H1 (cell line): ENCODE measurements at regions not wholly inside any gene's neighbourhood (a gene's known extent, or its start where the extent isn't known, plus 50 kb on each side); places are given as distances from the start of the nearest gene placed in this dataset.
A peak's percentile ranks its signal among the peaks of the same experiment; 100 is the strongest.

Source experiments
- CTCF ChIA-PET: fragments of 300-600 bp; sonication (Branson Sonifier 250); formaldehyde crosslinking; loops from one replicate; lab custom pipeline; 2021; ENCODE audit not compliant: partially characterized antibody; lab: Charles Lee
- POLR2A ChIA-PET: fragments of 300-600 bp; sonication (Branson Sonifier 250); formaldehyde crosslinking; loops from one replicate; lab custom pipeline; 2021; ENCODE audit warnings: inconsistent platforms; ENCODE audit not compliant: partially characterized antibody; lab: Charles Lee
- DNase-seq, 2 experiments: peaks; one replicate each; pipeline versions ENCODE4 v3.0.0 to v3.0.0-alpha.2; 2010 to 2022; ENCODE audit warnings: low spot score in 2 of 2, low read depth in 1 of 2, mixed read lengths in 1 of 2
- FAIRE-seq: peaks from 2 replicates; lab custom pipeline; 2011; peaks lifted over from hg19 to GRCh38; lab: Jason Lieb, UNC
- H2AFZ ChIP-seq: 2 replicates; pipeline ENCODE4 v1.8.1; 2012; ENCODE audit warnings: low read length, inconsistent platforms
- H2AK5ac ChIP-seq: 2 replicates; pipeline ENCODE4 v1.6.1; 2013; ENCODE audit warnings: low read depth, low read length
- H2BK120ac ChIP-seq: replicated peaks from 2 replicates; pipeline ENCODE3; 2013; ENCODE audit warnings: low read depth, low read length, inconsistent platforms
- H2BK12ac ChIP-seq: 2 replicates; pipeline ENCODE4 v1.6.1; 2013; ENCODE audit warnings: low read depth, low read length
- H2BK15ac ChIP-seq: 2 replicates; pipeline ENCODE4 v1.6.1; 2013; ENCODE audit warnings: low read length
- H2BK20ac ChIP-seq: 2 replicates; pipeline ENCODE4 v1.6.1; 2013; ENCODE audit warnings: low read length
- H2BK5ac ChIP-seq: 2 replicates; pipeline ENCODE4 v1.6.1; 2013; ENCODE audit warnings: low read depth, low read length
- H3K14ac ChIP-seq: 2 replicates; pipeline ENCODE4 v1.6.1; 2013; ENCODE audit warnings: inconsistent platforms; ENCODE audit not compliant: insufficient read length
- H3K18ac ChIP-seq: 2 replicates; pipeline ENCODE4 v1.6.1; 2013; ENCODE audit warnings: low read length; ENCODE audit errors: extremely low read depth
- H3K23ac ChIP-seq: 2 replicates; pipeline ENCODE4 v1.6.1; 2013; ENCODE audit warnings: inconsistent platforms; ENCODE audit not compliant: insufficient read length
- H3K23me2 ChIP-seq: 2 replicates; pipeline ENCODE4 v1.6.1; 2013; ENCODE audit warnings: low read depth, low read length
- H3K27ac ChIP-seq: 2 replicates; pipeline ENCODE4 v1.6.1; 2011; ENCODE audit warnings: low read depth, low read length, inconsistent platforms
- H3K27me3 ChIP-seq, 4 experiments: replicated peaks in 1 of 4; 1 replicate in 1 of 4; 2 replicates in 3 of 4; pipeline versions ENCODE4 v1.6.1 to v1.8.1; 2011 to 2013; ENCODE audit warnings: low read length in 3 of 4, mild to moderate bottlenecking in 3 of 4, inconsistent platforms in 2 of 4, mixed read lengths in 2 of 4, moderate library complexity in 1 of 4; ENCODE audit not compliant: control insufficient read depth in 3 of 4, insufficient read depth in 3 of 4; ENCODE audit errors: extremely low read depth in 1 of 4
- H3K36me3 ChIP-seq, 4 experiments: 2 replicates each; pipeline versions ENCODE4 v1.6.1 to v1.8.1; 2011 to 2013; ENCODE audit warnings: mild to moderate bottlenecking in 4 of 4, low read length in 3 of 4, moderate library complexity in 2 of 4, control low read depth in 1 of 4, inconsistent platforms in 1 of 4; ENCODE audit not compliant: insufficient read depth in 4 of 4, control insufficient read depth in 2 of 4
- H3K4ac ChIP-seq: replicated peaks from 2 replicates; pipeline ENCODE3; 2013; ENCODE audit warnings: low read length, low read depth, mixed read lengths, inconsistent platforms; ENCODE audit not compliant: insufficient read length
- H3K4me1 ChIP-seq, 4 experiments: replicated peaks in 1 of 4; 1 replicate in 1 of 4; 2 replicates in 3 of 4; pipeline versions ENCODE4 v1.6.1 to v1.8.1; 2011 to 2013; ENCODE audit warnings: low read length in 3 of 4, inconsistent platforms in 2 of 4, mixed read lengths in 1 of 4; ENCODE audit not compliant: insufficient read depth in 4 of 4, control insufficient read depth in 3 of 4
- H3K4me2 ChIP-seq, 2 experiments: 2 replicates each; pipeline versions ENCODE4 v1.6.1 to v1.8.1; 2011 to 2013; ENCODE audit warnings: low read depth in 2 of 2, low read length in 2 of 2, control low read depth in 1 of 2, inconsistent platforms in 1 of 2, mild to moderate bottlenecking in 1 of 2; ENCODE audit not compliant: insufficient read depth in 1 of 2
- H3K4me3 ChIP-seq, 4 experiments: fragments of 200-600, 300-600 bp in 1 of 4; sonication (generic), shearing (Covaris generic), sonication (Bioruptor Twin) in 1 of 4; 2 replicates each; pipeline versions ENCODE4 v1.5.1 to v1.8.1; 2011 to 2016; ENCODE audit warnings: low read length in 4 of 4, low read depth in 3 of 4, control low read depth in 2 of 4, inconsistent platforms in 2 of 4, mild to moderate bottlenecking in 2 of 4, mixed read lengths in 1 of 4, moderate library complexity in 1 of 4; ENCODE audit not compliant: insufficient read depth in 2 of 4; ENCODE audit errors: extremely low read depth in 1 of 4
- H3K56ac ChIP-seq: replicated peaks from 2 replicates; pipeline ENCODE3; 2013; ENCODE audit warnings: low read depth, mild to moderate bottlenecking, mixed read lengths, low read length, inconsistent platforms; ENCODE audit not compliant: insufficient read length
- H3K79me1 ChIP-seq: 2 replicates; pipeline ENCODE4 v1.6.1; 2013; ENCODE audit warnings: low read depth, low read length, control low read depth
- H3K79me2 ChIP-seq, 2 experiments: 2 replicates each; pipeline versions ENCODE4 v1.6.1 to v1.8.1; 2012 to 2013; ENCODE audit warnings: low read length in 2 of 2, mild to moderate bottlenecking in 2 of 2, inconsistent platforms in 1 of 2; ENCODE audit not compliant: insufficient read depth in 2 of 2, control insufficient read depth in 1 of 2
- H3K9ac ChIP-seq, 4 experiments: replicated peaks in 1 of 4; 1 replicate in 1 of 4; 2 replicates in 3 of 4; pipeline versions ENCODE4 v1.6.1 to v1.8.1; 2011 to 2013; ENCODE audit warnings: low read depth in 3 of 4, low read length in 3 of 4, control low read depth in 2 of 4, mild to moderate bottlenecking in 2 of 4, moderate library complexity in 2 of 4, inconsistent platforms in 1 of 4; ENCODE audit errors: extremely low read depth in 1 of 4
- H3K9me3 ChIP-seq, 2 experiments: 2 replicates each; pipeline versions ENCODE4 v1.6.1 to v1.8.1; 2012 to 2013; ENCODE audit warnings: mild to moderate bottlenecking in 2 of 2, moderate library complexity in 2 of 2, control low read depth in 1 of 2, inconsistent platforms in 1 of 2, low read depth in 1 of 2, low read length in 1 of 2, mixed read lengths in 1 of 2; ENCODE audit not compliant: insufficient read depth in 2 of 2
- H4K20me1 ChIP-seq, 2 experiments: replicated peaks in 1 of 2; 2 replicates each; pipeline versions ENCODE3 to v1.8.1; 2011 to 2013; ENCODE audit warnings: inconsistent platforms in 2 of 2, low read length in 2 of 2, mild to moderate bottlenecking in 1 of 2; ENCODE audit not compliant: insufficient read depth in 2 of 2, control insufficient read depth in 1 of 2
- H4K5ac ChIP-seq: 2 replicates; pipeline ENCODE4 v1.6.1; 2013; ENCODE audit warnings: low read length, low read depth, mixed read lengths, inconsistent platforms; ENCODE audit not compliant: insufficient read length
- H4K8ac ChIP-seq: 2 replicates; pipeline ENCODE4 v1.8.0; 2013; ENCODE audit warnings: mild to moderate bottlenecking, moderate library complexity, low read length, inconsistent platforms; ENCODE audit not compliant: insufficient read depth; ENCODE audit errors: extremely low read depth
- H4K91ac ChIP-seq: replicated peaks from 2 replicates; pipeline ENCODE3; 2013; ENCODE audit warnings: low read length, mixed read lengths, inconsistent platforms; ENCODE audit not compliant: insufficient read length
- CTCF ChIP-seq, 3 experiments: IDR thresholded peaks; 1 replicate in 2 of 3; 2 replicates in 1 of 3; pipeline versions ENCODE4 v1.5.1 to v1.6.1; 2011; ENCODE audit warnings: low read length in 3 of 3, mild to moderate bottlenecking in 3 of 3, inconsistent platforms in 2 of 3, low read depth in 1 of 3, moderate library complexity in 1 of 3; ENCODE audit not compliant: insufficient read depth in 1 of 3; ENCODE audit errors: control extremely low read depth in 1 of 3
- SAP30 ChIP-seq: fragments of 300-600 bp; sonication (generic); IDR thresholded peaks from 2 replicates; pipeline ENCODE4 v1.7.1; 2012; ENCODE audit warnings: low read length, moderate library complexity, mild to moderate bottlenecking, inconsistent platforms; ENCODE audit not compliant: insufficient read depth, insufficient replicate concordance

- no peak overlapping the region for H2BK20ac ChIP-seq
- no peaks in the 10 kb centered on the region for H3K23me2 ChIP-seq
- no peak overlapping the region for H2BK5ac ChIP-seq
- no peak overlapping the region for H2BK15ac ChIP-seq
- H3K4ac ChIP-seq: no peak overlapping the region
- no peak overlapping the region for H3K27ac ChIP-seq
- H2BK12ac ChIP-seq: no peak overlapping the region
- H2AK5ac ChIP-seq: no peak overlapping the region
- no peaks in the 10 kb centered on the region for H3K4me1 ChIP-seq
- no peak overlapping the region for H4K91ac ChIP-seq
- H3K27me3 ChIP-seq: no peaks in the 10 kb centered on the region
- no peak overlapping the region for H3K9ac ChIP-seq
- no peak overlapping the region for H3K4me3 ChIP-seq
- DNase-seq: no peak
- no peaks in the 10 kb centered on the region for H4K20me1 ChIP-seq
- no peak for FAIRE-seq
- ChIA-PET CTCF (no interaction called here), POLR2A (no interaction called here)
- no peak overlapping the region for H3K14ac ChIP-seq
- no peak overlapping the region for H3K23ac ChIP-seq
- H3K18ac ChIP-seq: no peak overlapping the region
- H4K8ac ChIP-seq: no peak overlapping the region
- no peaks in the 10 kb centered on the region for H3K9me3 ChIP-seq
- peak overlapping the region; percentile 7; the same call in 1 of the 2 replicates for H2AFZ ChIP-seq
- no peaks in the 10 kb centered on the region for H3K79me2 ChIP-seq
- no peak overlapping the region for H3K4me2 ChIP-seq
- H3K36me3 ChIP-seq: no peaks in the 10 kb centered on the region
- no peak overlapping the region for H4K5ac ChIP-seq
- H3K79me1 ChIP-seq: no peaks in the 10 kb centered on the region
- no peak overlapping the region for H3K56ac ChIP-seq
- H2BK120ac ChIP-seq: no peak overlapping the region
- no peak for TF ChIP-seq CTCF (IDR thresholded peaks at IDR 0.05; ENCODE audit: control extremely low read depth in 1 of 3, insufficient read depth in 1 of 3, low read depth in 1 of 3, low read length in 3 of 3)
- TF ChIP-seq SAP30: no peak
Measured at GRCh38 chr2:78486565-78486964, 538.9 kb upstream of the REG3G start.
